OCI-LY7 (cell line): ENCODE measurements at regions not wholly inside any gene's neighbourhood (a gene's known extent, or its start where the extent isn't known, plus 50 kb on each side); places are given as distances from the start of the nearest gene placed in this dataset.

Source experiments
- BruUV-seq: library from RNA; stranded (reverse); fragments of 400-500 nt; replicated peaks from 2 replicates; lab custom pipeline; 2021; lab: Mats Ljungman, UMichigan
- CTCF ChIA-PET: fragments of 300-600 bp; sonication (Branson Sonifier 250); formaldehyde crosslinking; loops from one replicate; lab custom pipeline; 2022; ENCODE audit warnings: antibody characterized with exemption; ENCODE audit not compliant: unreplicated experiment; lab: Charles Lee
- POLR2A ChIA-PET: fragments of 300-600 bp; sonication (Branson Sonifier 250); formaldehyde crosslinking; loops from one replicate; lab custom pipeline; 2022; ENCODE audit warnings: antibody characterized with exemption; lab: Charles Lee
- DNase-seq: peaks from one replicate; pipeline ENCODE4 v3.0.0-alpha.2; 2015; ENCODE audit warnings: low spot score
- H2AFZ ChIP-seq: fragments of 200-600 bp; sonication (generic), shearing (Covaris generic); 2 replicates; pipeline ENCODE4 v1.6.1; 2014; ENCODE audit warnings: mild to moderate bottlenecking, antibody characterized with exemption, low read length, moderate library complexity
- H3K27ac ChIP-seq: fragments of 200-600 bp; sonication (generic); 2 replicates; pipeline ENCODE4 v1.5.1; 2014; ENCODE audit warnings: mixed run types, low read depth, mild to moderate bottlenecking, moderate library complexity, low read length, inconsistent platforms; ENCODE audit not compliant: poor library complexity, severe bottlenecking
- H3K36me3 ChIP-seq: fragments of 200-600 bp; sonication (generic); 2 replicates; pipeline ENCODE4 v1.6.1; 2014; ENCODE audit warnings: mild to moderate bottlenecking, antibody characterized with exemption, low read length, moderate library complexity, mixed read lengths; ENCODE audit not compliant: insufficient read depth
- H3K4me1 ChIP-seq: fragments of 200-600 bp; sonication (generic); 2 replicates; pipeline ENCODE4 v1.5.1; 2014; ENCODE audit warnings: mild to moderate bottlenecking, low read length; ENCODE audit not compliant: insufficient read depth, poor library complexity, severe bottlenecking
- H3K4me2 ChIP-seq: fragments of 200-600 bp; sonication (generic); 2 replicates; pipeline ENCODE4 v1.6.1; 2014; ENCODE audit warnings: mild to moderate bottlenecking, low read length
- H3K4me3 ChIP-seq: fragments of 200-600 bp; sonication (generic); 2 replicates; pipeline ENCODE4 v1.5.1; 2014; ENCODE audit warnings: mild to moderate bottlenecking, low read depth, low read length; ENCODE audit not compliant: poor library complexity, severe bottlenecking
- H3K79me2 ChIP-seq: fragments of 200-600 bp; sonication (generic); 2 replicates; pipeline ENCODE4 v1.6.1; 2016; ENCODE audit warnings: low read depth, mild to moderate bottlenecking, low read length, moderate library complexity, mixed read lengths; ENCODE audit not compliant: insufficient read depth
- H3K9me2 ChIP-seq: fragments of 200-600 bp; sonication (generic); 2 replicates; pipeline ENCODE4 v1.6.1; 2016; ENCODE audit warnings: mild to moderate bottlenecking, low read length, mixed read lengths; ENCODE audit not compliant: insufficient read depth
- H3K9me3 ChIP-seq: fragments of 200-600 bp; sonication (generic); 2 replicates; pipeline ENCODE4 v1.6.1; 2014; ENCODE audit warnings: mild to moderate bottlenecking, mixed run types, low read length, mixed read lengths
- H4K20me1 ChIP-seq: fragments of 200-600 bp; sonication (generic); 2 replicates; pipeline ENCODE4 v1.6.1; 2014; ENCODE audit warnings: mild to moderate bottlenecking, antibody characterized with exemption, low read length, moderate library complexity, mixed read lengths; ENCODE audit not compliant: insufficient read depth
- CTCF ChIP-seq: fragments of 200-600 bp; sonication (generic); conservative IDR thresholded peaks from 2 replicates; pipeline ENCODE4 v1.5.1; 2014; ENCODE audit warnings: mild to moderate bottlenecking, antibody characterized with exemption, low read length, moderate library complexity, mixed read lengths
- EZH2phosphoT487 ChIP-seq: fragments of 200-600 bp; sonication (generic); IDR thresholded peaks from 2 replicates; pipeline ENCODE4 v1.6.1; 2018; ENCODE audit warnings: low read depth, borderline replicate concordance, mild to moderate bottlenecking, mixed run types, antibody characterized with exemption, low read length, moderate library complexity, mixed read lengths
- intact Hi-C: fragments of 100-400 bp; cut with micrococcal nuclease; formaldehyde crosslinking; loops from one replicate; pipeline ENCODE4 v1.10.0; 2022; ENCODE audit not compliant: unreplicated experiment

- intact Hi-C loops: no loop called here
- no peaks in the 10 kb centered on the region for H3K4me1 ChIP-seq
- no peak for DNase-seq
- no peak overlapping the region for H3K27ac ChIP-seq
- H3K79me2 ChIP-seq: no peaks in the 10 kb centered on the region
- H3K4me2 ChIP-seq: no peak overlapping the region
- CTCF ChIA-PET: no interaction called here
- H4K20me1 ChIP-seq: no peaks in the 10 kb centered on the region
- no peak overlapping the region for H3K4me3 ChIP-seq
- TF ChIP-seq EZH2phosphoT487 (no peak), CTCF (no peak)
- POLR2A ChIA-PET: no interaction called here
- H3K36me3 ChIP-seq: no peaks in the 10 kb centered on the region
- no TSS peak for BruUV-seq
- no peaks in the 10 kb centered on the region for H3K9me3 ChIP-seq
- H3K9me2 ChIP-seq: no peaks in the 10 kb centered on the region
- no peak overlapping the region for H2AFZ ChIP-seq
Measured at GRCh38 chr5:5933651-5934050, 444.7 kb downstream of the MED10 start.

- H3K36me3 ChIP-seq: no peaks in the 10 kb centered on the region
- no peaks in the 10 kb centered on the region for H3K9me2 ChIP-seq
- DNase-seq: no peak
- H3K9me3 ChIP-seq: no peaks in the 10 kb centered on the region
- no peak overlapping the region for H3K4me3 ChIP-seq
- H3K79me2 ChIP-seq: no peaks in the 10 kb centered on the region
- H3K27ac ChIP-seq: no peak overlapping the region
- ChIA-PET CTCF (no interaction called here), POLR2A (interaction anchor here (0.6 kb wide), 1 partner anchor 595 kb away, joined by 5 read pairs; no protein-coding TSS in a partner anchor)
- intact Hi-C loops: no loop called here
- H2AFZ ChIP-seq: no peak overlapping the region
- TF ChIP-seq EZH2phosphoT487 (no peak), CTCF (no peak)
- no peak overlapping the region for H3K4me2 ChIP-seq
- H3K4me1 ChIP-seq: no peaks in the 10 kb centered on the region
- BruUV-seq: no TSS peak
- no peaks in the 10 kb centered on the region for H4K20me1 ChIP-seq
Measured at GRCh38 chr5:5932824-5933223, 445.5 kb downstream of the MED10 start.

- no peak overlapping the region for H3K27ac ChIP-seq
- H3K79me2 ChIP-seq: no peaks in the 10 kb centered on the region
- H3K4me3 ChIP-seq: no peak overlapping the region
- H2AFZ ChIP-seq: no peak overlapping the region
- H3K36me3 ChIP-seq: no peaks in the 10 kb centered on the region
- no peaks in the 10 kb centered on the region for H3K4me1 ChIP-seq
- BruUV-seq: no TSS peak
- no peak overlapping the region for H3K4me2 ChIP-seq
- CTCF ChIA-PET: no interaction called here
- H3K9me3 ChIP-seq: no peaks in the 10 kb centered on the region
- intact Hi-C loops: no loop called here
- H3K9me2 ChIP-seq: no peaks in the 10 kb centered on the region
- POLR2A ChIA-PET: no interaction called here
- H4K20me1 ChIP-seq: no peaks in the 10 kb centered on the region
- DNase-seq: no peak
- TF ChIP-seq CTCF: no peak
- TF ChIP-seq EZH2phosphoT487: no peak
Measured at GRCh38 chr5:5930561-5930960, 447.8 kb downstream of the MED10 start.
